Ectodermal cell (in vitro differentiated cells): ENCODE measurements at regions not wholly inside any gene's neighbourhood (a gene's known extent, or its start where the extent isn't known, plus 50 kb on each side); places are given as distances from the start of the nearest gene placed in this dataset.

Experiments
- H3K27ac ChIP-seq: 2 replicates; pipeline ENCODE4 v1.7.0; 2013; ENCODE audit warnings: mild to moderate bottlenecking, low read depth, low read length; ENCODE audit not compliant: insufficient read depth, poor library complexity, severe bottlenecking
- H3K27me3 ChIP-seq: 2 replicates; pipeline ENCODE4 v1.7.0; 2013; ENCODE audit warnings: mild to moderate bottlenecking, low read length; ENCODE audit not compliant: insufficient read depth, control insufficient read depth, poor library complexity, severe bottlenecking
- H3K36me3 ChIP-seq: one replicate; pipeline ENCODE4 v1.7.0; 2013; ENCODE audit warnings: low read length; ENCODE audit not compliant: control insufficient read depth, insufficient read depth
- H3K4me1 ChIP-seq: one replicate; pipeline ENCODE4 v1.7.0; 2013; ENCODE audit warnings: low read length; ENCODE audit not compliant: control insufficient read depth, insufficient read depth
- H3K4me3 ChIP-seq: 2 replicates; pipeline ENCODE4 v1.7.0; 2013; ENCODE audit warnings: low read depth, low read length, control low read depth; ENCODE audit not compliant: insufficient read depth
- H3K9me3 ChIP-seq: 2 replicates; pipeline ENCODE4 v1.7.0; 2013; ENCODE audit warnings: mild to moderate bottlenecking, low read length, moderate library complexity; ENCODE audit not compliant: control insufficient read depth
- WGBS, 2 experiments: methylation state at CpG; one replicate each; pipeline ENCODE4 v1.1.7; 2013; ENCODE audit warnings: missing lambda C conversion rate in 2 of 2; 5-methylcytosine and 5-hydroxymethylcytosine counted together

- Histone ChIP-seq H3K4me3 (no peak overlapping the region), H3K36me3 (no peaks in the 10 kb centered on the region), H3K9me3 (no peaks in the 10 kb centered on the region), H3K4me1 (no peaks in the 10 kb centered on the region), H3K27me3 (no peaks in the 10 kb centered on the region), H3K27ac (no peak overlapping the region)
Measured at GRCh38 chrX:51798701-51799100, 55.5 kb downstream of the GSPT2 start.

GRCh38 chrX:51802917-51803688 is 59.9 kb downstream of the GSPT2 start:
- WGBS, 2 experiments, result 1 to 2% methylated on average over 16 to 25 of the region's 26 CpGs
- peak overlapping the region; percentile 36 for H3K27ac ChIP-seq

DNA sequence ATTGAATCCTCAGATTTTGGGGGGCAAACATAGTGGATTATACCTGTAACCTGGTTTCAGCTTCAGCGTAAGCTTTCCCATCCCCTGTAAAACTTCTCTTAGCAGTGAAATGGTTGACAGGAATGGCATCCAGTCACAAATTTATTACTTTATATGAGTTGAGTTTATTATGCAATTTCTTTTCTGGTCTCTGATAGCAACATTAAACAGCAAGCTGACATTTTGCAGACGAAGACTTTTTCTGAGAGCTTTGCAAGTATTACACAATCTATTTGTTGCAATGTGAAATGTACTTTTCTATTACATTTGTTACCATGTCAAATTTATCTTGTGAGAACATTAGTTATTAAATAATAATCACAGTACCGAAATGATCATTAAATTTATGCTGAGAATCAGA is 60.6 kb downstream of the GSPT2 start:
- no peak overlapping the region for H3K27ac ChIP-seq
- H3K27me3 ChIP-seq, result no peaks in the 10 kb centered on the region
- H3K4me3 ChIP-seq, result peak overlapping the region; percentile 62
- H3K9me3 ChIP-seq, result no peaks in the 10 kb centered on the region
- WGBS, 2 experiments, result 80 to 83% methylated on average over 1 to 3 of the region's 3 CpGs
- H3K4me1 ChIP-seq, result no peaks in the 10 kb centered on the region
- no peaks in the 10 kb centered on the region for H3K36me3 ChIP-seq

More at GRCh38 chrX:51802917-51803688, 59.9 kb downstream of the GSPT2 start:
- Histone ChIP-seq H3K36me3 (no peaks in the 10 kb centered on the region), H3K4me3 (peak overlapping the region; percentile 62), H3K9me3 (no peaks in the 10 kb centered on the region), H3K27me3 (no peaks in the 10 kb centered on the region), H3K4me1 (no peaks in the 10 kb centered on the region)

DNA sequence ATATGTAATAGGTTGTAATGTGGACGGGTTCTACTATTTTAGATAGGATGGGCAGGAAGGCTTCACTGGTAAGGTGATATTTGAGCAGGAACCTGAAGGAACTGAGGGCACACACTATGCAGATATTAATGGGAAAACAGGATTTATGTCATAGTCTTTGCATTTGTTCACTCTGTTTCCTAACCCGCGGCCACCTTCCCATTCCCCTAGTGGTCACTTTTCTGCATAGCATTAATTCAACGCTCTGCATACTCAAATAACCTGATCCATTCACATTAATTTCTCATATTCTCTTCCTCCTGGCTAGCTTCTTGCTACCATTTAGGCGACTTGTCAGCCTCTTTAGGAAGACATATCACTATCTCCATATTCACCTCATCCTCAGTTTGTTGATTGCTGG is 61.5 kb downstream of the GSPT2 start:
- no peaks in the 10 kb centered on the region for H3K9me3 ChIP-seq
- H3K27ac ChIP-seq, result no peak overlapping the region
- H3K4me3 ChIP-seq, result no peak overlapping the region
- no peaks in the 10 kb centered on the region for H3K4me1 ChIP-seq
- no peaks in the 10 kb centered on the region for H3K36me3 ChIP-seq
- 72% methylated on average over 5 of the region's 5 CpGs for WGBS, 2 experiments
- no peaks in the 10 kb centered on the region for H3K27me3 ChIP-seq

DNA sequence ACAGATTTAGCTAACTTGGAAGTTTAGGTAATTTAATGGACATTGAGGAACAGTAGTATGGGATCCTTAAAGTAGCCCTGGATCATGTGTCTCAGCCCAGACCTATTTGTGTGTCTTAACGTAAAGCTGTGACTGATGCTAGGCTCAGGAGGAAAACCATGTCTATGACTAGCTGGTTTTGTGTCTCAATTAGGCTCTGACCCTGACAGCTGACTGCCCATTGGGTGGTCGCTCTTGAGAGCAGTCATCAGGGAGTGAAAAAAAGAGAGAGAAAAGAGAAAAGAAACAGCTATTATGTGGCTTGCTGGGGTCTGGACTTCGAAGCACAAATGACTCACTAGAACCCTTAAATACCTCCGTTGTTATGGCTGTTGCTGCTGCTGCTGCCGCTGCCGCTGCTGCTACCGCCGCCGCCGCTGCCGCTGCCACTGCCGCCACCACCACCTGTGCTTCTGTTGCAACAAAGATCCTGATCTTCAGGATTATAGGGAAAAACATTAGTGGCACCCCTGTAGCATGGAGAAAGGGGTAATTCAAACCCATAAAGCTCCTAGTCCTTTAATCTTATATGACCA is 70.7 kb downstream of the GSPT2 start:
- Histone ChIP-seq H3K27me3 (no peaks in the 10 kb centered on the region), H3K36me3 (no peaks in the 10 kb centered on the region), H3K27ac (no peak overlapping the region), H3K9me3 (no peaks in the 10 kb centered on the region), H3K4me1 (no peaks in the 10 kb centered on the region), H3K4me3 (no peak overlapping the region)
- WGBS, 2 experiments, result 88 to 91% methylated on average over 12 of the region's 12 CpGs

DNA sequence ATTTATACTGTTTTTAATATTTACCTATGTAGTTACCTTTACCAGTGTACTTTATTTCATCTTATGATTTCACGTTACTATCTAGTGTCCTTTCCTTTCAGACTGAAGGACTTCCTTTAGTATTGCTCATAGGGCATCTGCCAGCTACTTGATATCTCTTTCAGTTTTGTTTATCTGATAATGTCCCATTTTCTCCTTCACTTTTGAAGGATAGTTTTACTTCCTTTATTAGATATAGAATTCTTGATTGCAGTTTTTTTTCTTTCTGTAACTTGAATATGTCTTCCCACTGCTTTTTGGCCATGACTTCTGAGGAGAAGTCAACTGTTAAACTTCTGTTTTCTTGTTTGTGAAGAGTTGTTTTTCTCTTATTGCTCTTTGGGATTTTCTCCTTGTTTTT is 69.4 kb upstream of the MAGED1 start:
- no peaks in the 10 kb centered on the region for H3K27me3 ChIP-seq
- H3K27ac ChIP-seq, result no peak overlapping the region
- H3K36me3 ChIP-seq, result no peaks in the 10 kb centered on the region
- no peak overlapping the region for H3K4me3 ChIP-seq
- WGBS, 2 experiments, result 100% methylated on average over 1 of the region's 1 CpG
- H3K4me1 ChIP-seq, result no peaks in the 10 kb centered on the region
- no peaks in the 10 kb centered on the region for H3K9me3 ChIP-seq

DNA sequence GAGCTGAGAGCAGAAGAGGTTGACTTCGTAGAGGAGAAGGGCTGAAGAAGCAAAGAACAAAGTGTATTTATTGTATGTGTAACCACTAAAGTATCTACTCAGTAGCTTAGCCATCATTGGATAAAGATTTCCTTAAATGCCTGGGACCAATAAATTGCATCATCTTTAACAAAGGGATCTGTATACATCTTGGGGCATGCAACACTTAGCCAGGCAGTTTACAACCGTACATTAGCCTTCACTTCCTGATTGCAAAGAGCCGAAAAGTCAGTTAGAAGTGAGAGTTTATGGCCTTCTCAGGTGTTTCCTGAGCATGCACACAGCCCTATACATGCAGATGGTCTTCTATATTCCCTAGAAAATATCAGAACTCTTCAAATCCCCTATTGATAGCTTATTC is 68.0 kb upstream of the MAGED1 start:
- H3K4me1 ChIP-seq, result no peaks in the 10 kb centered on the region
- no peak overlapping the region for H3K27ac ChIP-seq
- WGBS, 2 experiments, result 91 to 93% methylated on average over 2 to 3 of the region's 3 CpGs
- no peaks in the 10 kb centered on the region for H3K9me3 ChIP-seq
- no peak overlapping the region for H3K4me3 ChIP-seq
- H3K27me3 ChIP-seq, result no peaks in the 10 kb centered on the region
- H3K36me3 ChIP-seq, result no peaks in the 10 kb centered on the region

DNA sequence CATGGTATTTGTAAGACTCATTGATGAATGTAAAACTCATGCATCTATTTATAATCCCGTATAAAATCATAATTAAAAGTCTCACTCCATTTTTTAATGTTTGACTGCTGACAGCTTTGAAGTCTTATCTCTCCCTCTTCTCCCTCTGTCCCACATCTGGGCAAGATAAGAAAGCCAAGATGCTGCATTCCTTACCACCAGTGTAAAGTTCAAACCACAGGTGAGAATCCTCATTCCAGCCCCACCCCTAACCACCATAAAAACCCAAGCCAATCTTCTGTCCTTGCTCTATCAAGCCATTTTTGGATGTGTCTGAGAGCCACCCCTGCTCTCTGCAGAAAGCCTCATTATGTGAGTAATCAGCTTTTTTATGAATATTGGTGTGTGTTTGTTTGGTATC is 59.3 kb upstream of the MAGED1 start:
- Histone ChIP-seq H3K27me3 (no peaks in the 10 kb centered on the region), H3K27ac (no peak overlapping the region), H3K9me3 (no peaks in the 10 kb centered on the region), H3K4me1 (no peaks in the 10 kb centered on the region), H3K36me3 (no peaks in the 10 kb centered on the region), H3K4me3 (no peak overlapping the region)
- 94 to 100% methylated on average over 1 of the region's 1 CpG for WGBS, 2 experiments

DNA sequence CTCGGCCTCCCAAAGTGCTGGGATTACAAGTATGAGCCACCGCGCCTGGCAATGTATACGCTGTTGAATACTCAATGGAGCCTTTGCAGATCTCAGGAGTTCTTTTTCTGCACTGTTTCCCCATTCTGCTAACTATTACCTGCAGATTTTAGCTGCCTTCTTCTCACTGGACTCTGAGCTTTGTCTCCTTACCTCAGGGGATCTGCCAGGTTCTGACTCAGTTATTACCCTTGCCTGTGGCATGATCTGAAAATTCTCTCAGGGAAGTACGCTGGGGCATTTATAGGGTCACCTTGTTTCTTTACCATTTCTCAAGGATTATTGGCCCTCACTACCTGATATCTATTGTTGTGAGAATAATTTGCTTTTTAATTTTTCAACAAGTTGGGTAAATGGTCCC is 56.6 kb upstream of the MAGED1 start:
- Histone ChIP-seq H3K27me3 (no peaks in the 10 kb centered on the region), H3K4me1 (no peaks in the 10 kb centered on the region), H3K4me3 (no peak overlapping the region), H3K27ac (no peak overlapping the region), H3K36me3 (no peaks in the 10 kb centered on the region), H3K9me3 (no peaks in the 10 kb centered on the region)
- WGBS, 2 experiments, result 96 to 98% methylated on average over 5 of the region's 5 CpGs

- Histone ChIP-seq H3K4me1 (no peaks in the 10 kb centered on the region), H3K9me3 (no peaks in the 10 kb centered on the region), H3K27ac (no peak overlapping the region), H3K27me3 (no peaks in the 10 kb centered on the region), H3K4me3 (no peak overlapping the region), H3K36me3 (no peaks in the 10 kb centered on the region)
- WGBS, 2 experiments, result 80 to 91% methylated on average over 1 to 2 of the region's 3 CpGs
Measured at GRCh38 chrX:51837451-51837850, 56.0 kb upstream of the MAGED1 start.
